NOMO-1 treated with dmso at 0.1 percent for 144 hours (cell line): ENCODE measurements at regions not wholly inside any gene's neighbourhood (a gene's known extent, or its start where the extent isn't known, plus 50 kb on each side); places are given as distances from the start of the nearest gene placed in this dataset.

Experiments used
- DNase-seq: peaks from one replicate; lab custom pipeline; 2025; ENCODE audit not compliant: unreplicated experiment; lab: John Stamatoyannopoulos, UW

DNA sequence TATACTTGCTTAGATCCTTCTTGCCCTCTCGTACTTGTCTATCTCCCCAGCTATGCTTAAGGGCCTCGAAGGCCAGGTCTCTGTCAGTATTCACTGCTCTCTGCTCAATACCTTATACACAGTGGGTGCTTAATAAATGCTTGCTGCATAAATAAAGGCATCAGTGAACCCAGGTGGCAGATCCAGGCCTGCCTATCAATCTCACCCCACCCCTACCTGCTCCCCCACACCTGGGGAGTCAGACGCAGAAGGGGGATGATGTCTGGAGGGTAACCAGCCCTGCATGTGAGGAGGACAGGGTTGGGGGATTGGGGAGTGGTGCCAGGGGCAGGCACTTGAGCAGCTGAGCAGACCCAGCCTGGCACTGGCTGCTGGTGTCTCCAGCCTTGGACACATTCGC lies 430.6 kb downstream of the MN1 start:
- no peak for DNase-seq

DNA sequence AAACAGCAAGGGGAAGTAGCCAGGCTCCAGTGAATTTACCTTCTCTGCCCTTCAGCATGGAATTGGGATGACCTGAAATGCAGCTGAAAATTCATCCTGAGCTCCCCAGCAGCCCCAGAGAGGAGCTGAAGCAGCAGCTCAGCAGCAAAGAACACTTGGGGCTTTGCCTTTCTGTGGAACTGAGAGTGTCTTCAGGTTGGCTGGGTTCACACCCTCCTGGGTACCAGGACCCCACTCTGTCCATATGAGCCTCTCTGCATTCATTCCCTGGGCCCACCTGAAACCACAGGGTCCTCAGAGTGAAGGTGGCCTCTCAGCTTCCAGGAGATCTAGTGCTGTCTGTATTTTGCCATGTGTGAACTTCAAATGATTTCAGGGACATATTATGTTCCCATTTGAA lies 429.2 kb downstream of the MN1 start:
- no peak for DNase-seq

DNA sequence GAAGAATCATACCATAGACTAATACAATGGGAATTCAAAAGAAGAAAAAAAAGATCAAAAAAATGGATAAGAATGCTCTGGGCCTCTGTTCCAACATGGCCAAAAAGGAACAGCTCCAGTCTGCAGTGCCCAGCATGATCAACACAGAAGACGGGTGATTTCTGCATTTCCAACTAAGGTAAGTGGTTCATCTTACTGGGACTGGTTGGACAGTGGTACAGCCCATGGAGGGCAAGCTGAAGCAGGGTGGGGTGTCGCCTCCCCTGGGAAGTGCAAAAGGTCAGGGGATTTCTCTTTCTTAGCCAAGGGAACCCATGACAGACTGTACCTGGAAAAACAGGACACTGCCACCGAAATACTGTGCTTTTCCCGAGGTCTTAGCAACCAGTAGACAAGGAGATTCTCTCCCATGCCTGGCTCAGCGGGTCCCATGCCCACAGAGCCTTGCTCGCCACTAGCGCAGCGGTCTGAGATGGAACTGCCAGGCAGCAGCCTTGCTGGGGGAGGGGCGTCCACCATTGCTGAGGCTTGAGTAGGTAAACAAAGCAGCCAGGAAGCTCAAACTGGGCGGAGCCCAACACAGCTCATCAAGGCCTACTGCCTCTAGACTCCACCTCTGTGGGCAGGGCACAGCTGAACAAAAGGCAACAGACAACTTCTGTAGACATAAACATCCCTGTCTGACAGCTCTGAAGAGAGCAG lies 428.4 kb downstream of the MN1 start:
- DNase-seq, result no peak

DNA sequence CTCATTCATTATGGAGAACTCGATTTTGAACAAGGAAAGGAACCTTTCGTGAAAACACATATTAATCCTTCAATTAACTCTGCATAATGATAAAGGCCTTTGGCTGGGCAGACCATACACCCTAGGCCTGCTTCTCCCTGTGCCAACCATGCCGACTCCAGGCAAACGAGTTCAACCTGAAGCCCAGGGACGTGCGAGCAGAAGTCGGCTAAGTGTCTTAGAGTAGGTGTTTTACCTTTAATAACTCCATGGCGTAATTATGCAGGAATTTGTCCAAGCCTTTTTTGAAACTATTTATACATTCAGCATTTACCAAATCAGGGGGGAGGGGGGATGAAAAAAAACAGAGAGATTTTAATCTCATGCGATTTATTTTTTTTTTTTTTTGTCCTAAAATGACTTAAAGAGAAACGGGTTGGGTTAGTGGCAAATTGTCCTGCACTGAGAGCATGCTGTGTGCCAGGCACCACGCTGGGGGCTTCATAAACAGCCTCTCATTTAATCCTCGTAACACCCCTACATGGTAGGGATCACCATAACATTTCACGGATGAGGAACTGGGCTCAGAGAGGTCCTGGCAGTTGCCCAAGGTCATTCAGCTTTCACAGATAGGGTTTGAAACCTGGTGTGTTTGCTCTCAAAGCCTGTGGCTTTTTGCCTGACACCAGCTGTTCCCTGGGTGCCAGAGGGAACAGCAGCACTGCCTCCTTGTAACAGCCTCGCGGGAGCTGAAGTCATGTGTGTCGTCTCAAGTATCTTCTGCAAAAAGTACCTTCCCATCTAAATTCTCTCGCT lies 423.9 kb downstream of the MN1 start:
- no peak for DNase-seq

DNA sequence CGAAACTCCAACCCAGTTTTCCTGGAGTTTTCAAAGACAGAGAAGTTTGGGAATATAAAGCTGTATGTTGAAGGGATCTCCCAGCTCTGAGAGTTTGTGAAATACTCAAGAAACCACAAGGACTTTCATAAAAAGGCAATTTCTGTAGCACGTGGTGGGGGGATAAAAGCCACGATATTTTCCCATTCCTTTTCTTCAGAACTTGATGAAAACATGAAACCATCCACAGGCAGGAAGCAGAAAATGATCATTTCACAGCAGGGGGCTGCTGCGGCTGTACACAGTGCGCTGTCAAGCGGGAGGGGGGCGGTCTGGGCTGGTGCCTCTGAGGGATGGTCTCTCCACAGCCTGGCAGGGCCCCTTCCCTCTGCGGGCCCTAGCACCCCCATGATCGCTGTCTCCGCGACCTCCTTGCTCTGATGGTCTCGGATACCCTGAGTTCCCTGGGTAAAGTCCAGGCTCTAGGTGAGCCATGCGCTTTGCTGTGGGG lies 423.2 kb downstream of the MN1 start:
- DNase-seq, result no peak

DNA sequence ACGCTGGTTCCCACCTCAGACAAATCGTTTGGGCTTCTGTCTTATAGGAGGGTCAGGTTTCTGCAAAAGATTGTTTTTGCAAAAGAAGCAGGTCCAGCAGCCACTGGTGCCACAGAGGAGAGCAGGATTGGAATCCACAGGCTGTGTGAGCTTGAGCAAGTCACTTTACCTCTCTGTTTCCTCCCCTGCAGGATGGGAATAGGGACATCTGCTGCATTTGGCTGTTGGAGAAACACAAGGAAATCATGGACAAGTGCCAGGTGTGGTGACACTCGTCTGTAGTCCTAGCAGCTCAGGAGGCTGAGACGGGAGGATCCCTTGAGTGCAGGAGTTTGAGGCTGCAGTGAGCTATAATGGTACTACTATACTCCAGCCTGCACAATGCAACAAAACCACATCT lies 422.6 kb downstream of the MN1 start:
- DNase-seq, result no peak

DNA sequence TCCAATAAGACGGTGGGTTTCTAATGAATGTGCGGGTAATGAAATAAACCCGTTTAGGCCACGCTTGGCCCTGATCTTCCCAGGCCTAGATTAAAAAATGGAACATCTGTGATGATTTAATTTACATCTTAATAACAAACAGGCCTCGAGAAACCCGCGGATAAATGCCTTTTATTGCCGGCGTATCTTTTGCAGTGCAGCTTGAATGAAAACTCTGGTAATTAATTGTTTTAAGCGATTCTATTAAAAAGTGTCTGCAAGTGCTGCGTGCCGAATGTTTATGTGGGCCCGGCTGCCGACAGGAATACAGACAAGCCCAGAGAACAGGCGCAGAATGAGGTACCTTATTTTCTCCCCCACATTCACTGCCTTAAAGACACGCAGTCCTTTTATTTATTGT lies 420.7 kb downstream of the MN1 start:
- DNase-seq, result no peak

DNA sequence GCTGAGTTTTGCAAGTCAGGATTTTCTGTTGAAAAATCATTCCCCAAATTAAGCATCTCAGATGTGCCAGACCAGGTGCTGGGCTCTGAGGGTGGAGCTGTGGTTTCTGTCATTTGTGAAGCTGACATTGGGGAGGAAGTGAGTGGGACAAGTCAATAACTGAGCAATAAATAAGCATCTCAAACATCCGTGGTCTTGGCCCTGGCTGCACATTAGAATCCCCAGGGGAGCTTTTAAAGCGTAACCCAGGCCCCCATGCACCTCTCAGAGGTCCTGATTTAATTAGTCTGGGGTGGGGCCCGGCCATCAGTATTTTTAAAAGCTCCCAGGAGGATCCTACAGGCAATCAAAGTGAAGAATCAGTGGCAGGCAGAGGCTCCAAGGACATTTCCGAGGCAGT lies 420.0 kb downstream of the MN1 start:
- DNase-seq, result no peak

DNA sequence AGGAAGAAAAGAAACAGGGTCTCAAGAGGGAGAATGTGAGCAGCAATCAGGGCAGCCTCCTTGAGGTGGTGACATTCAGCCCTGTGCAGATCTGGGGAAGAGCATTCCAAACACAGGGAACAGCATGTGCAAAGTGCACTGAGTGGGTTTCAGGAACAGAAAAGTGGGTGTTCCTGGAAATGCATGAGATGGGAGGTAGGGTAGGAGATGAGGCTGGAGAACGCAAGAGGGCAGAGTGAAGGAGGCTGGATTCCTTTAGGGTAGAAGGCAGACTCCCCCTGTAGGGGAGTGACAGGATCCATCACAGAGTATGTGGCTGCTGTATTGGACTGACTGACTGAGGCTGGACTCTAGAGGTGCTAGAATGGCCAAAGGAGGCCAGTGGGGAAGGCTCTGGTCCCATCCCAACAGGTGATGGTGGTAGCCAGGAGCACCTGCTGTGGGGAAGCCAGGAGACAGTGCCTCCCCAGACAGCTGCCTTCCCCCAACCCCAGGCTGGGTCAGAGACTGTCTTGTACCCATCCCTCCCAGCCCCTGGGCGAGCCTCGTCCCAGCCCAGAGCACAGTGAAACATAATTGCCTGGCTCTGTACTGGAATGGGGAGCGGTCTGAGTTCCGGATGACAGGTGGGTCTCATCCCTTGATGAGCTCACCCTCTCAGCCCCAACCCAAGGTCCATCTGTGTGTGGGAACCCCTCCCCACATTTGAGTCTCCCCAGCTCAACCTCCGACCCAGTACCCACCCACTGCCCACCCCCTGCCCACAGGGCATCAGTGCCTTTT lies 419.4 kb downstream of the MN1 start:
- no peak for DNase-seq

DNA sequence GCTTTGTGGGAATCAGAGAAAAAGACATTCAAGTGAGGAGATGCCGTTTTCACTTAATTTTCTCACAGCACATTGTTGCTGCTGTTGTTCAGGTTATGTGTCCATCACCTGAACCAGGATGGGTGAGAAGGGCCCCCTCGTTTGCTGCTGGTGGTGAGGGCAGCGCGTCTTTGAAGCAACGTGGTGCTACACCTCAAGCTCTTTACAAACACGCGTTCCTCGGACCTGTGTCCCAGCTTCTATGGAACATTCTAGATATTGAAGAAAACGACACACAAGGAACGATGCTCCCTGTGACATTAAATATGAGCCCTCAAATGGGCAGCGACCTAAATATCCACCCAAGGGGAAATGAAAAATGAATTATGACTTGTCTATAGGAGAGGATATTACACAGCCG lies 418.6 kb downstream of the MN1 start:
- DNase-seq, result no peak

DNA sequence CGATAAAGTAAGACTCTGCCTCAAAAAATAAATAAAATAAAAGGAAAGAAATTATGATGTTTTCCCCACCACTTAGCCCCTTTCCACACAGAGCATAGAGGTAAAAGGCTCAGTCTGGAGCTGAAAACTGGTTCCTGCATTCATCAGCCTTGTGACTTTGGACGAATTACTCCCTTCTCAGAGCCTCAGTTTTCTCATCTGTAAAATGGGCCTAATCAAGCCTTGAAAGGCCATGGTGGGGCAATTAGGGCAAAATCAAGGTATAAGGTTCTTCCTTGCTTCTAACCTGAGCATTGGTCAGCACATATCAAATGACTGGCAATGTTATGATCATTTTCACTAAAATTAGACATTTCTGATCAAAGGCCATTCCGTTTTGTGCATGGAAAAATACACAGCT lies 417.7 kb downstream of the MN1 start:
- no peak for DNase-seq

DNA sequence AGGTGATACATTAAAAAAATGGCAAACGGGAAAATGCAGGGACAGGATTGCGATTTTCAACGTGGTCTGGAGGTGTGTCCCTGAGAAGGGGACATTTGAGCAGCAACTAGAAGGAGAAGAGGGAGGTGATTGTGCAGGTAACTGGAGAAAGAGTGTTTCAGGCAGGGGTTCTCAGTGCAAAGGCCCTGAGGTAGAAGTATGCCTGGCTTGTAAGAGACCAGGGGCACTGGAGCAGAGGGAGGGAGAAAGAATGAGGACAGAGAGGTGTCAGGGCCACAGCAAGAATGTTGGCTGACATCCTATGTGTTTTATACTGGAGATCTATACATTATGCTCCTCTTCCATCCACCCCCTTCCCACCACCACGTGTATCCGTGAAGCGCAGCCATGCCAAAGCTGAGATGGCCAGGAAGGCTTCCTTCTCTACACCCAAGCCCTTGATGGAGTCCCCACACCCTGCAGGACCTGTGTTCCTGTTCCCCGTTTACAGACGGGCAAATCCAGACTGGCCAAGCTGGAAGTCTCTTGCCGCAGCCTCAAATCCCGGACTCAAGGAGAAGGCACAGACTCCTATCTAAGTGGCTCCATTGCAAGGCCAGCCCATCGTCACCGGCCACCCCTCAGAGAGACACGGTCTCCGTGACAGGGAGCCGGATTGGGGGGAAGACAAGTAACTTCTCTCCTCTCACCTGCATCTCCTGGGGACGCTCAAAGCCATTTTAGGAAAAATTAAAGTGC lies 416.1 kb downstream of the MN1 start:
- no peak for DNase-seq

DNA sequence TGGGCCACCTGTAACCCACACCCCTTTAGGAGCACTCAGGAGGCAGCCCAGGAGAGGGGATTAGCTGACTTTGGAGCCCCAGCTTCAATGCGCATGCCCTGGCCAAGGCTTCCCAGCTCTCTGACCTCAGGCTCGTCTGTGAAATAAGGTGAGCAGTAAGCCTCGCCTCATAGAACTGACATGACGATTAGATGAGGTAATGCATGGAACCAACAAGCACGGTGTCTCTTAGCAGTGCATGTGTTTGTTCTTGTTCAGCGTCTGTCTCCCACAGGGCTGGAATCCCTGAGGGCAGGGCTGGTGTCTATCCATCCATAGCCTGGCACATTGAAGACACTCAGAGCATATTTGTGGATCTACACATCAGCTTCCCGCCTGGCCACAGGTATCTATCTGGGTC lies 415.4 kb downstream of the MN1 start:
- no peak for DNase-seq

DNA sequence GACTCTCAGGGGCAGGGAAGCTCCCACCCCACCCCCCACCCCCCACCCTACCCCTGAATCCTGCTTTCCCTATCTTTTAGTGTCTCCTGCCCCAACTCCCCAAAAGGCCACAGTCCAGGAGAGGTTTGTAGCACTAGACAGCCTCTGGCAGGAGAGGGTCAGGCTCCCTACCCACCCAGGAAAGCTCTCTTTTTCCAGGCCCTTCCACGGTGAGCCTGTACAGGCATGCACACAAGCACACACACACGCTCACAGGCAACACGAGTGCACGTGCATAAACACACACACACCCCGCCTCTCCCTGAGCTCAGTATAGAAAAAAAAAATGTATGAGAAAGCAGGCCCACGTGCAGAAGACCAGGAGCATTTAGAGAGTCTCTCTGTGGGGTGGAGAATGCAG lies 414.0 kb downstream of the MN1 start:
- no peak for DNase-seq

DNA sequence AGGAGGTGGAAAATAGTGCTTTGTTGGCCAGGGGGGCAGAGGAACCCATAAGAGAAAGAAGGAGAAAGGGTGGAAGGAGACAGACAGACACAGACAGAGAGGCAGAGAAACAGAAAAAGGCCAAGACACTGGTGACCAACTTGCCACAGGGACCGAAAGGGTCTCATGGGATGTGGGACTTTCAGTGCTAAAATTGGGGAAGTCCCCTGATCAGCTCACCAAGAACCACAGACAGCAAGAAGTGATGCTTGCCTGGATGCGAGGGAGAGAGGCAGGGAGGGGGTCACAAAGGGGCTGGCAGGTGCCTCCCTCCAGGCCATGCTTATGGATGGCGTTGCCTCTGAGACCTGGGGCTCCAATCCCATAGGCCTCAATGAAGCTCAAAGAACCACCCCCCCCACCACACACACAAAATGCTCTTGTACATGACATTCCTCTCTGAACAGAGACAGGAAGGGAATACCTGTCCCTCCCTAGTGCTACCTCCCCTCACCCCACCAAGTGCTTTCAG lies 413.4 kb downstream of the MN1 start:
- DNase-seq, result no peak

DNA sequence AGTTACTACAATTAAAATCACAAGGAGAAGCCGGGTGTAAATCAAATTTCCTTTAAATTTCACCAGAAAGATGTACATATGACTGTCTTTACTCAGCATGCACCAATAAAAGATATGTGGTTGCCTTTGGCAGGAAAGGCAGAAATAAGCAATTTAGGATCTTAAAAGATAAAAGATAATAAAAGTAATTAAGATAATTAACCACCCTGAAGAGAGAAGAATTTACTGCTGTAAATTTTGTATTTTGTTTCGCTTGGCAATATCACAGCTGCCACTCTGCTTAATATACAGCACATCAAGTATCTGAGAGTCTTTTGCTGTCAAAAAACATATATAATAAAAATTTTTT lies 411.9 kb downstream of the MN1 start:
- no peak for DNase-seq

DNA sequence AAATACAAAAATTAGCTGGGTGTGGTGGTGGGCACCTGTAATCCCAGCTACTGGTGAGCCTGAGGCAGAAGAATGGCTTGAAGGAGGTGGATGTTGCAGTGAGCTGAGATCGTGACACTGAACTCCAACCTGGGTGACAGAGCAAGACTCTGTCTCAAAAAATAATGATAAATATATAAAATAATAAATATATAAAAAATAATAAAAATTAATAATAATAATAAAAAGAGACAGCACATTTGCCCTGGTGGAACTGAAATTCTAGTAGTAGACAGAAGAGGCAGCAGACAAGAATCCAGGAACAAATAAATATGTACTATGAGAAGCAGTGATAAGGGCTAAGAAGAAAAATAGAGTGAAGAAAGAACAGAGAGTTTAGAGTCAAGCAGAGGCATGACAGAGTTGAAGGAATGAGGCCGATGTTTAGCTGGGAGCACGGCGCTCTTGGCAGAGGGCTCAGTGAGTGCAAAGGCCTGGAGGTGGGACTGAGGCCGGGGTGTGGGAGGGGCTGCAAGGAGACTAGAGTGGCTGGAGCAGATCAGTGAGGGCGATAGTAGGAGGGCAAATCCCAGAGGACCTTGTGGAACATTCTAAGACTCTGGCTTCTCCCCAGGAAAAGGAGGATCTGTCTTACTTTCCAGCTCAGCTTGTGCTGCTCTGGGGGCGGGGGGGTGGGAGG lies 410.3 kb downstream of the MN1 start:
- no peak for DNase-seq

DNA sequence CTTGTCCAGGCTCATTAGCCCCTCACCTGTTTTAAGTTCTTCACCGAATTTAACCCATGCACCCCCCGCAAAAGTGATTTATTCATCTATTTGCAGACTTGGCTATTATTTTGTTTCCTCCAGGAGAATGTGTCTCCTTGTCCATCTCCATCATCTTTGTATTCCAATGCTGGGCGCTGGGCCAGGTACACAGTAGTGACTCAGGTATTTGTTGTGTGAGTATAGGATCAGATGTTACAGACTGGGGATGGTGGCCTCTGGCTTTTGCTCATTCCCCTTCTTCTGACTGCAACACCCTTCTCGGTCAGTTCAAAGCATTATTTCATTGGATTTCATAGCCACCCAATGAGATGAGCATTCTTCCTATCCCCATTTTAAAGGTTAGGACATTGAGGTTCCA lies 408.2 kb downstream of the MN1 start:
- no peak for DNase-seq

DNA sequence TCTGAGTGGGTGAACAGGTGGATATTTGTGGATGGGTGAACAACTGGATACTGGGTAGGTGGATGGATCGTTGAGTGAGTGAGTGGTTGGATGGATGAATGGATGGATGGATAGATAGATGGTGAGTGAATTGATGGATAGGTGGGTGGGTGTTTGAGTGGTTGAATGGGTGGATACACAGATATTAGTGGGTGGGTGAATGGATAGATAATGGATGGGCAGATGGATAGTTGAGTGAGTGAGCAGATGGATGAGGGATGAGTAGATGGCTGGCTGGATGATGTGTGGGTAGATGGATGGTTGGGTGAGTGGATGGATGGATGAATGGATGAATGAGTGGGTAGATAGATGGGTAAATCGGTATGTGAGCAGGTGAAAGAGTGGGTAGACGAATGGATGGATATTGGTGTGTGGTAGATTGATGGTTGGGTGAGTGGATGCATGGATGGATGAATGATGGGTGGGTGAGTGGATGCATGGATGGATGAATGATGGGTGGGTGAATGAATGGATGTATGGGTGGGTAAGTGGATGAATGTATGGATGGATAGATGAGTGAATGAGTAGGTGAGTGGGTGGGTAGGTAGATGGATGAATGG lies 406.7 kb downstream of the MN1 start:
- DNase-seq, result no peak
